ENCODE measurements at regions not wholly inside any gene's neighbourhood (a gene's known extent, or its start where the extent isn't known, plus 50 kb on each side); places are given as distances from the start of the nearest gene placed in this dataset.

DNA sequence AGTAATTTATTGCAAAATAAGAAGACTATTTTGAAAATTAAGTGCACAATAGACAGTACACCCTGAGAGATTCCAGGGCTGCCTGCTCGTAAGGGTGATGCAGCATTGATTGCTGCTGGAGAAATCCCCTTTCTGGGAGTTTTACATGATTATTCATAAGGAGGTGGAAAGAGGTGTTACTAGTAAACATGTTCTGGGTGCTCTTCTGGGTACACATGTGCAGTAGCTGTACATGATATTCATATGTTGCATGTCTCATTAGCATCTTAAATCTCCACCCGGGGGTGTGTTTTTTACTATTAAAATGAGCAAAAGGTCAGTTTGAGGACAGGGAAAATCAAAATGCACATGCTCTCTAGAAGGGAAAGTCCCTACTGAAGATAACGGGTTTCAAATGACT is 264.8 kb downstream of the CDK5RAP2 start:
- TF ChIP-seq CTCF (conservative IDR thresholded peaks at IDR 0.05; ENCODE audit: low read length) (no peak), EZH2phosphoT487 (IDR thresholded peaks at IDR 0.05; ENCODE audit: borderline replicate concordance, low read depth, low read length) (no peak)

Measured in OCI-LY7 (cell line).